ENCODE measurements at regions not wholly inside any gene's neighbourhood (a gene's known extent, or its start where the extent isn't known, plus 50 kb on each side); places are given as distances from the start of the nearest gene placed in this dataset.

GRCh38 chr2:240323601-240324291, 111.7 kb upstream of the GPC1 start:
- H3K36me3 ChIP-seq, result no peaks in the 10 kb centered on the region
- DNase-seq, result no peak
- H3K4me3 ChIP-seq (ENCODE audit: low read depth, low read length), result no peak overlapping the region
- H3K9me3 ChIP-seq (ENCODE audit: severe bottlenecking), result no peaks in the 10 kb centered on the region
- H3K27ac ChIP-seq, result no peak overlapping the region
- TF ChIP-seq CTCF (IDR thresholded peaks at IDR 0.05; ENCODE audit: low read depth, low read length), result no peak
- H3K27me3 ChIP-seq (ENCODE audit: insufficient read depth, low read depth, severe bottlenecking), result no peaks in the 10 kb centered on the region

- TF ChIP-seq CTCF (IDR thresholded peaks at IDR 0.05; ENCODE audit: low read depth, low read length), result no peak
- H3K9me3 ChIP-seq (ENCODE audit: severe bottlenecking), result no peaks in the 10 kb centered on the region
- H3K36me3 ChIP-seq, result no peaks in the 10 kb centered on the region
- no peak overlapping the region for H3K4me3 ChIP-seq (ENCODE audit: low read depth, low read length)
- no peak for DNase-seq
- no peak overlapping the region for H3K27ac ChIP-seq
- no peaks in the 10 kb centered on the region for H3K27me3 ChIP-seq (ENCODE audit: insufficient read depth, low read depth, severe bottlenecking)
These were observed 111.0 kb upstream of the GPC1 start for GRCh38 chr2:240324312-240325015.

GRCh38 chr2:240325016-240326007, 110.2 kb upstream of the GPC1 start:
- Histone ChIP-seq H3K27ac (no peak overlapping the region), H3K36me3 (no peaks in the 10 kb centered on the region), H3K4me3 (ENCODE audit: low read depth, low read length) (no peak overlapping the region), H3K9me3 (ENCODE audit: severe bottlenecking) (no peaks in the 10 kb centered on the region), H3K27me3 (ENCODE audit: insufficient read depth, low read depth, severe bottlenecking) (no peaks in the 10 kb centered on the region)
- no peak for TF ChIP-seq CTCF (IDR thresholded peaks at IDR 0.05; ENCODE audit: low read depth, low read length)
- DNase-seq, result no peak

- no peaks in the 10 kb centered on the region for H3K27me3 ChIP-seq (ENCODE audit: insufficient read depth, low read depth, severe bottlenecking)
- TF ChIP-seq CTCF (IDR thresholded peaks at IDR 0.05; ENCODE audit: low read depth, low read length), result no peak
- DNase-seq, result no peak
These were observed 109.2 kb upstream of the GPC1 start for GRCh38 chr2:240326246-240326645.

GRCh38 chr2:240326886-240327285, 108.6 kb upstream of the GPC1 start:
- H3K4me3 ChIP-seq (ENCODE audit: low read depth, low read length), result no peak overlapping the region
- no peak overlapping the region for H3K27ac ChIP-seq
- no peaks in the 10 kb centered on the region for H3K27me3 ChIP-seq (ENCODE audit: insufficient read depth, low read depth, severe bottlenecking)
- TF ChIP-seq CTCF (IDR thresholded peaks at IDR 0.05; ENCODE audit: low read depth, low read length), result no peak
- DNase-seq, result no peak
- no peaks in the 10 kb centered on the region for H3K9me3 ChIP-seq (ENCODE audit: severe bottlenecking)
- no peaks in the 10 kb centered on the region for H3K36me3 ChIP-seq

More at GRCh38 chr2:240326246-240326645, 109.2 kb upstream of the GPC1 start:
- no peak overlapping the region for H3K4me3 ChIP-seq (ENCODE audit: low read depth, low read length)
- no peak overlapping the region for H3K27ac ChIP-seq
- no peaks in the 10 kb centered on the region for H3K36me3 ChIP-seq
- no peaks in the 10 kb centered on the region for H3K9me3 ChIP-seq (ENCODE audit: severe bottlenecking)
